Pulmonary artery endothelial cell (primary cell): ENCODE measurements at regions not wholly inside any gene's neighbourhood (a gene's known extent, or its start where the extent isn't known, plus 50 kb on each side); places are given as distances from the start of the nearest gene placed in this dataset.
"Not testable (repeated sequence)": the region's sequence is repeated elsewhere in the genome, so short reads cannot be mapped to it uniquely, and the experiment has no call there.

Experiments used
- DNase-seq: peaks from one replicate; pipeline ENCODE4 v3.0.0-alpha.2; 2011; ENCODE audit warnings: low read depth, low spot score

GRCh38 chrX:905848-906566, 275.4 kb downstream of the SHOX start:
- DNase-seq, result no peak

- no peak for DNase-seq
Observed at GRCh38 chrX:903116-903515, 272.5 kb downstream of the SHOX start.

GRCh38 chrX:896256-896655, 265.7 kb downstream of the SHOX start:
- DNase-seq, result no peak

GRCh38 chrX:889966-890651, 259.5 kb downstream of the SHOX start:
- no peak for DNase-seq

GRCh38 chrX:887724-888123, 257.1 kb downstream of the SHOX start:
- DNase-seq, result not testable (repeated sequence)

- no peak for DNase-seq
Observed at GRCh38 chrX:883588-883987, 253.0 kb downstream of the SHOX start.

DNA sequence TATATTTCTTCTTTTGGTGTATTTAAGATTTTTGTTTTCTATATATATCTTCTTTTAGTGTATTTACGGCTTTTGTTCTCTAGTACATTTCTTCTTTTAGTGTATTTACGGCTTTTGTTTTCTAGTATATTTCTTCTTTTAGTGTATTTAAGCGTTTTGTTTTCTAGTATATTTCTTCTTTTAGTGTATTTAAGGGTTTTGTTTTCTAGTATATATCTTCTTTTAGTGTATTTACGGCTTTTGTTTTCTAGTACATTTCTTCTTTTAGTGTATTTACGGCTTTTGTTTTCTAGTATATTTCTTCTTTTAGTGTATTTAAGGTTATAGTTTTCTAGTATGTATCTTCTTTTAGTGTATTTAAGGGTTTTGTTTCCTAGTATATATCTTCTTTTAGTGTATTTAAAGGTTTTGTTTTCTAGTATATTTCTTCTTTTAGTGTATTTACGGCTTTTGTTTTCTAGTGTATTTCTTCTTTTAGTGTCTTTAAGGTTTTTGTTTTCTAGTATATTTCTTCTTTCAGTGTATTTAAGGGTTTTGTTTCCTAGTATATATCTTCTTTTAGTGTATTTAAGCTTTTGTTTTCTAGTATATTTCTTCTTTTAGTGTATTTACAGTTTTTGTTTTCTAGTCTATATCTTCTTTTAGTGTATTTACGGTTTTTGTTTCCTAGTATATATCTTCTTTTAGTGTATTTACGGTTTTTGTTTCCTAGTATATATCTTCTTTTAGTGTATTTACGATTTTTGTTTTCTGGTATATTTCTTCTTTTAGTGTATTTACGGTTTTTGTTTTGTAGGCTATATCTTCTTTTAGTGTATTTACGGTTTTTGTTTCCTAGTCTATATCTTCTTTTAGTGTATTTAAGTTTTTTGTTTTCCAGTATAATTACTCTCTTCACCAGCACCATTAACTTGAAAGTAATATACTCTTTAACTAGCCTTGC, 249.4 kb downstream of the SHOX start:
- DNase-seq, result not testable (repeated sequence)

GRCh38 chrX:874061-874460, 243.5 kb downstream of the SHOX start:
- DNase-seq, result no peak

DNA sequence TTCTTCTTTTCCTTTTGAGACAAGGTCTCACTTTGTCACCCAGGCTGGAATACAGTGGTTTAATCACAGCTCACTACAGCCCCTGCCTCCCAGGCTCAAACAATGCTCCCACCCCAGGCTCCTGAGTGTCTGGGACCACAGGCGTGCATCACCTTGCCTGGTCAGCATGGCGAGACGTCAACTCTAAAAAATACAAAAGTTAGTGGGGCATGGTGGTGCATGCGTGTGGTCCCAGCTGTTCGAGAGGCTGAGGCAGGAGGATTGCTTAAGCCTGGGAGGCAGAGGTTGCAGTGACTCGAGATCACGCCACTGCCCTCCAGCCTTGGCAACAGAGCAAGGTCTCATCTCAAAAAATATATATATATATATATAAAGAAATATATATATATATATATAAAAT, 242.4 kb downstream of the SHOX start:
- no peak for DNase-seq

DNA sequence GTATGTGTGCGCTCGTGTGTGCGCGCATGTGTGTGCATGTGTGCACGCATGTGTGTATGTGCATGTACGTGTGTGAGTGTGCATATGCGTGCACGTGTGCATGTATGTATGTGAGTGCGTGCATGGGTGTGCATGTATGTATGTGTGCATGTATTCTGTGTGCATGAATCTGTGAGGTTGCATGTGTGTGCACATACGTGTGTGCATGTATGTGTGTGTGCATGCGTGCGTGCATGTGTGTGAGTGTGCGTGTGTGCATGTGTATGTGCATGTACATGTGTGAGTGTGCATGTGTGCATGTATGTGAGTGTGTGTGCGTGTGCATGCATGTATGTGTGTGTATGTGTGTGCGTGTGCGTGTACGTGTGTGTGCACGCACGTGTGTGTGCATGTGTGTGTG, 241.5 kb downstream of the SHOX start:
- no peak for DNase-seq

GRCh38 chrX:871626-872025, 241.0 kb downstream of the SHOX start:
- no peak for DNase-seq

DNA sequence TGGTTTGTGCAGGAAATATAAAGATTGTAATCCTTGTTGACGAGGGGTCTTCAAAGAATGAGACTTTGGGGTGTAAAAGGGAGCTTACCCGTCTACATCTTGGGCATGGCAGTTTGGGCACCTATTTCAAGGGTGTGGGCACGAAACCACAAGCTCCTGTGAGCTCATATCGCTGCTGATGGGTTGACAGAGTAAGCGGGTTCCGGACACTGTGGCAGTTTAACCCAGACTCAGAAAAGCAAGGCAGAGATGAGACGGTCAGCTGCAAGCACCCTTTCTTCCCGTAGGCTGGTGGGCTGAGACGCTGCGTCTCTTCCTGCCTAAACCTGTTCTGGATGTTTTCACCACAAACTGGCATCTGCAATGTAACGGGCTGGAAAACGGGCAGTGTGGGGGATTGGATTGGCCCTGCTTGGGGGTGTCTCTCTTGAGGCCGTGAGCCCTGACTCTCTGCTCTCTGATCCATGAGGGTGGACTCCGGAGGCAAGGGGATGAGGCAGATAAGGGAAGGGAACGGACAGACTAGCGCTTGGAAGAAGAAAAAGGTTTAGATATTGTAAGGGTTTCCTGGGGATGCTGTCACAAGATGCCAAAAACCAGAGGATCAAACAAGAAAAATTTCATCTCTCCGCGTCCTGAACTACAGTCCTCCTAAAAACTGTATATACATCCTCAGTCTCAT, 237.5 kb downstream of the SHOX start:
- DNase-seq, result no peak

- DNase-seq, result no peak
Observed at GRCh38 chrX:867502-867901, 236.9 kb downstream of the SHOX start.

GRCh38 chrX:866441-866990, 235.9 kb downstream of the SHOX start:
- DNase-seq, result no peak

GRCh38 chrX:865422-865821, 234.8 kb downstream of the SHOX start:
- DNase-seq, result no peak

DNA sequence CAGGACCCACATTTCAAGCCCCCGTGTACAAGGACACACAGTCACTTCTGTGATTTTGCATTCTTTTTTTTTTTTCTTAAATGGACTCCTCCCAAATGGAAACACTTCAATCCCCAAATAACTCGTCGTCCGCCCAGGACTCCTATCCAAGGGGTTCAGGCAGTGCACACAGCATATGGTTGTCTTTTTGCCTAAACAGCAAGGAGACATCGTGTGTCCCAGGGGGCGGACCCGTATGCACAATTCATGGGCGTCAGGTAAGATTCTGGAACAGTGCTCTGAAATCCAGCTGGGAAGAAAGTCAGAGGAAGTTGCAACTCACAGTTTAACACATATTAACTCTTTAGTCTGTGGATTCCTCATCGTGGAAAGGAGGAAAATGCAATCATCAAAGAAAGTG, 231.3 kb downstream of the SHOX start:
- DNase-seq, result no peak

DNA sequence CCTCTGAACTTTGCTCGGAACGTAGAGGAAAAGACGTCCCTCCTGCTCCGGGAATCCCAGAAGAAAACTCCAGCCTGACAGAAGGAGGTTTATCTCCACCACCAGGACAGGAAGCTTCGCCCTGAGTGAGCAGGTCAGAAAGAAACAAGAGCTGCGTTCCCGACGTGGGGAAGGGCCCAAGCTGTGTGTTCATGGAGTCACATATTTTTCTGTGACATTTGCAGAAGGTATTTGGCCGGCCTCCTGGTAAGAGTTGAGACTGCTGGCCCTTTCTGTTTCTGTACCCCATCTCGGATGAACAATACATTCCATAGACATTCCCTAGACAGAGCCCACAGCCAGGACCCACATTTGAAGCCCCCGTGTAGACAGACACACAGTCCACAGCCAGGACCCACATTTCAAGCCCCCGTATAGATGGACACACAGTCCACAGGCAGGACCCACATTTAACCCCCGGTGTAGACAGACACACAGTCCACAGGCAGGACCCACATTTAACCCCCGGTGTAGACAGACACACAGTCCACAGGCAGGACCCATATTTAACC, 230.8 kb downstream of the SHOX start:
- DNase-seq, result no peak

- no peak for DNase-seq
Observed at GRCh38 chrX:859329-859728, 228.7 kb downstream of the SHOX start.

- DNase-seq, result no peak
Observed at GRCh38 chrX:858542-859078, 228.0 kb downstream of the SHOX start.

GRCh38 chrX:857376-857775, 226.8 kb downstream of the SHOX start:
- DNase-seq, result no peak
